Activated B cell treated with CpG ODN at 0.5 μM for 24 hours (primary cell): ENCODE measurements at regions not wholly inside any gene's neighbourhood (a gene's known extent, or its start where the extent isn't known, plus 50 kb on each side); places are given as distances from the start of the nearest gene placed in this dataset.

Experiments
- ATAC-seq: fragments of 200-7000 bp; cut with Tn5 transposase; one replicate; pipeline ENCODE4 v1.10.0; 2021; ENCODE audit warnings: low read depth, mild to moderate bottlenecking, moderate library complexity
- CTCF ChIA-PET: fragments of 350-600 bp; sonication (Branson Sonifier 250); formaldehyde crosslinking; loops from one replicate; lab custom pipeline; 2021; ENCODE audit warnings: antibody characterized with exemption; lab: Charles Lee
- POLR2A ChIA-PET: fragments of 350-600 bp; sonication (Branson Sonifier 250); formaldehyde crosslinking; loops from one replicate; lab custom pipeline; 2021; ENCODE audit warnings: antibody characterized with exemption; lab: Charles Lee
- DNase-seq: peaks from one replicate; pipeline ENCODE4 v3.0.0; 2022
- H3K27ac Mint-ChIP-seq: one replicate; pipeline ENCODE4 v1.8.0; 2020; ENCODE audit warnings: mixed read lengths
- H3K27me3 Mint-ChIP-seq: one replicate; pipeline ENCODE4 v1.8.0; 2021; ENCODE audit warnings: mixed read lengths
- H3K36me3 Mint-ChIP-seq: one replicate; pipeline ENCODE4 v1.8.0; 2021; ENCODE audit warnings: low read depth, mixed read lengths
- H3K4me1 Mint-ChIP-seq: one replicate; pipeline ENCODE4 v1.8.0; 2021; ENCODE audit warnings: mixed read lengths
- H3K4me3 Mint-ChIP-seq: one replicate; pipeline ENCODE4 v1.8.0; 2020; ENCODE audit warnings: mild to moderate bottlenecking, mixed read lengths
- H3K9me3 Mint-ChIP-seq: one replicate; pipeline ENCODE4 v1.8.0; 2020; ENCODE audit warnings: mixed read lengths
- CTCF ChIP-seq: fragments of 200-600 bp; IDR thresholded peaks from one replicate; pipeline ENCODE4 v1.8.0; 2022; ENCODE audit warnings: antibody characterized with exemption, mild to moderate bottlenecking
- intact Hi-C: fragments of 100-400 bp; cut with micrococcal nuclease; formaldehyde crosslinking; loops from one replicate; pipeline ENCODE4 v1.15.1; 2024

GRCh38 chr20:52805843-52806242 lies 166.3 kb upstream of the TSHZ2 start:
- ATAC-seq (no peak), DNase-seq (no peak)
- Mint-ChIP-seq H3K36me3 (no peaks in the 10 kb centered on the region), H3K27ac (no peak overlapping the region), H3K9me3 (no peaks in the 10 kb centered on the region), H3K4me3 (no peak overlapping the region), H3K27me3 (no peaks in the 10 kb centered on the region), H3K4me1 (no peaks in the 10 kb centered on the region)
- intact Hi-C loops = no loop called here
- ChIA-PET CTCF (no interaction called here), POLR2A (no interaction called here)
- no peak for TF ChIP-seq CTCF

GRCh38 chr20:52805296-52805571 lies 166.9 kb upstream of the TSHZ2 start:
- intact Hi-C loops = no loop called here
- Mint-ChIP-seq H3K9me3 (no peaks in the 10 kb centered on the region), H3K4me1 (no peaks in the 10 kb centered on the region), H3K27me3 (no peaks in the 10 kb centered on the region), H3K4me3 (no peak overlapping the region), H3K27ac (no peak overlapping the region), H3K36me3 (no peaks in the 10 kb centered on the region)
- POLR2A ChIA-PET = no interaction called here
- DNase-seq (no peak), ATAC-seq (no peak)
- TF ChIP-seq CTCF = no peak
- CTCF ChIA-PET = no interaction called here

- DNase-seq (no peak), ATAC-seq (no peak)
- H3K9me3 Mint-ChIP-seq = no peaks in the 10 kb centered on the region
- no peaks in the 10 kb centered on the region for H3K27me3 Mint-ChIP-seq
- no peak overlapping the region for H3K27ac Mint-ChIP-seq
- ChIA-PET CTCF (no interaction called here), POLR2A (no interaction called here)
- H3K4me1 Mint-ChIP-seq = no peaks in the 10 kb centered on the region
- H3K4me3 Mint-ChIP-seq = no peak overlapping the region
- TF ChIP-seq CTCF = no peak
- no peaks in the 10 kb centered on the region for H3K36me3 Mint-ChIP-seq
- intact Hi-C loops = no loop called here
Observed at GRCh38 chr20:52804497-52805295, 167.5 kb upstream of the TSHZ2 start.

- TF ChIP-seq CTCF = no peak
- H3K27ac Mint-ChIP-seq = no peak overlapping the region
- H3K4me1 Mint-ChIP-seq = no peaks in the 10 kb centered on the region
- POLR2A ChIA-PET = no interaction called here
- CTCF ChIA-PET = no interaction called here
- DNase-seq (no peak), ATAC-seq (no peak)
- no peaks in the 10 kb centered on the region for H3K36me3 Mint-ChIP-seq
- intact Hi-C loops = no loop called here
- no peak overlapping the region for H3K4me3 Mint-ChIP-seq
- peaks cover 3% of the 10 kb centered on the region for H3K27me3 Mint-ChIP-seq
- no peaks in the 10 kb centered on the region for H3K9me3 Mint-ChIP-seq
Observed at GRCh38 chr20:52801628-52802006, 170.5 kb upstream of the TSHZ2 start.

- Mint-ChIP-seq H3K4me3 (no peak overlapping the region), H3K4me1 (no peaks in the 10 kb centered on the region), H3K36me3 (no peaks in the 10 kb centered on the region), H3K27me3 (peaks cover 4% of the 10 kb centered on the region), H3K9me3 (no peaks in the 10 kb centered on the region), H3K27ac (no peak overlapping the region)
- intact Hi-C loops = no loop called here
- DNase-seq (no peak), ATAC-seq (no peak)
- TF ChIP-seq CTCF = no peak
- CTCF ChIA-PET = no interaction called here
- POLR2A ChIA-PET = no interaction called here
Observed at GRCh38 chr20:52800734-52801627, 171.2 kb upstream of the TSHZ2 start.
